Sigmoid colon (tissue), 6 donors: ENCODE measurements at regions not wholly inside any gene's neighbourhood (a gene's known extent, or its start where the extent isn't known, plus 50 kb on each side); places are given as distances from the start of the nearest gene placed in this dataset.
"Not testable (repeated sequence)": the region's sequence is repeated elsewhere in the genome, so short reads cannot be mapped to it uniquely, and the experiment has no call there.

Source experiments
- DNase-seq: peaks from one replicate; pipeline ENCODE4 v3.0.0-alpha.2; 2019
- H3K27ac ChIP-seq, 4 donors: fragments of 200-600 bp; sonication (generic); one replicate each; pipeline ENCODE4 v1.5.1; 2016 to 2019; ENCODE audit warnings: mild to moderate bottlenecking in 1 of 4
- H3K27me3 ChIP-seq, 3 donors: fragments of 200-600 bp; sonication (generic); one replicate each; pipeline ENCODE4 v1.5.1; 2019; ENCODE audit warnings: mild to moderate bottlenecking in 1 of 3
- H3K36me3 ChIP-seq, 4 donors: fragments of 200-600 bp; sonication (generic); one replicate each; pipeline ENCODE4 v1.5.1; 2016 to 2019
- H3K4me1 ChIP-seq, 4 donors: fragments of 200-600 bp; sonication (generic); one replicate each; pipeline ENCODE4 v1.5.1; 2017 to 2019
- H3K4me3 ChIP-seq, 4 donors: fragments of 200-600 bp; sonication (generic); one replicate each; pipeline ENCODE4 v1.5.1; 2017 to 2019; ENCODE audit warnings: mild to moderate bottlenecking in 2 of 4, moderate library complexity in 1 of 4
- H3K9me3 ChIP-seq, 4 donors: fragments of 200-600 bp in 3 of 4; sonication (generic) in 3 of 4; one replicate each; pipeline versions ENCODE4 v1.5.1 to v1.6.1; 2013 to 2019
- CTCF ChIP-seq, 4 experiments: fragments of 450-650 bp in 3 of 4; fragments of 200-600 bp in 1 of 4; IDR thresholded peaks; one replicate each; pipeline ENCODE4 v1.5.1; 2016 to 2019; ENCODE audit warnings: antibody characterized with exemption in 4 of 4, mild to moderate bottlenecking in 3 of 4, moderate library complexity in 2 of 4
- EP300 ChIP-seq, 4 donors: sonication (generic); formaldehyde crosslinking; IDR thresholded peaks; one replicate each; pipeline ENCODE4 v1.6.1; 2017; ENCODE audit warnings: antibody characterized with exemption in 4 of 4
- POLR2A ChIP-seq, 2 donors: fragments of 450-650 bp; IDR thresholded peaks; one replicate each; pipeline ENCODE4 v1.6.1; 2016; ENCODE audit warnings: antibody characterized with exemption in 2 of 2, mild to moderate bottlenecking in 2 of 2, moderate library complexity in 2 of 2
- POLR2AphosphoS5 ChIP-seq, 4 donors: sonication (generic); formaldehyde crosslinking; IDR thresholded peaks; one replicate each; pipeline ENCODE4 v1.6.1; 2017; ENCODE audit warnings: antibody characterized with exemption in 4 of 4
- WGBS, 2 donors: extraction: QIAGEN DNeasy Blood & Tissue Kit; methylation state at CpG; one replicate each; pipeline ENCODE4 v1.1.7; 2013; 5-methylcytosine and 5-hydroxymethylcytosine counted together
- intact Hi-C: fragments of 100-400 bp; cut with DNase I; formaldehyde crosslinking; loops from one replicate; pipeline ENCODE4 v1.15.1; 2023
- donor health status: healthy with polysubstance abuse.
- donor health status: healthy.

DNA sequence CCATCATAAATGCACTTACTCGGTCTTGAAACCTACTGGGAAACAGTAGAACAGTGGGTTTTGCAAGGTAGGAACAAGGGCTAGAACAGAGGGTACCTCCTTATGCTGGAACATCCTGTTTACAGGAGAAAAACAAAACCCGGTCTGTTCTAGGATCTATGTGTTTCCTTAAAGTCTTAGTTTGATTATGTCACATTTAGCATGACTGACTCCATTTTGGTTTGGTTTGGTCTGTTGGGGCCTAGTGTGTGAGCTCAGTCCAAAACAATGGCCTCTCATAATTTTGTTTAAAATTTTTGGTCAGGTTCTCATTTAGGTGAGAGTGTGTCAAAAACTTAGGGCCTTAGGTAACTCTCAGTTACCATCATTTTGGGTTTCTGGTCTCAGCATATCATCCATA, 96.3 kb upstream of the TRIM24 start:
- whole genome bisulfite sequencing, 2 donors = 89 to 92% methylated on average over 2 of the region's 2 CpGs
- Histone ChIP-seq H3K27ac (no peak overlapping the region), H3K27me3 (no peaks in the 10 kb centered on the region), H3K9me3 (peaks cover 0 to 7% (median under 1%) of the 10 kb centered on the region in 4 donors), H3K4me3 (no peak overlapping the region), H3K4me1 (no peaks in the 10 kb centered on the region), H3K36me3 (no peaks in the 10 kb centered on the region)
- intact Hi-C loops = no loop called here
- no peak for TF ChIP-seq POLR2AphosphoS5 (IDR thresholded peaks at IDR 0.05)
- TF ChIP-seq EP300 (IDR thresholded peaks at IDR 0.05) = no peak
- no peak for TF ChIP-seq POLR2A (IDR thresholded peaks at IDR 0.05)
- no peak for TF ChIP-seq CTCF (IDR thresholded peaks at IDR 0.05)
- DNase-seq = no peak

DNA sequence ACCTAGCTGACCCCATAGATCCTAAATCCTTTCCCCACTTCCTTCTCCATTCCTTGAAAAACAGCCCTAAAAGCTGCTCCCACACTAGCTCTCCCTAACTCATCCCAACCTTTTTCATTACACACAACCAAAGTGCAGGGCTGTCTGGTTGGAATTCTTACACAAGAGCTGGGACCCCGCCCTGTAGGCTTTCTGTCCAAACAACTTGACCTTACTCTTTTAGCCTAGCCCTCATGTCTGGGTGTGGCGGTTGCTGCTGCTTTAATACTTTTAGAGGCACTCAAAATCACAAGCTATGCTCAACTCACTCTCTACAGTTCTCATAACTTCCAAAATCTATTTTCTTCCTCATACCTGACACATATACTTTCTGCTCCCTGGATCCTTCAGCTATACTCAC, 93.9 kb upstream of the TRIM24 start:
- DNase-seq, H3K27me3 ChIP-seq, H3K4me3 ChIP-seq, intact Hi-C loops, H3K36me3 ChIP-seq, H3K27ac ChIP-seq, H3K4me1 ChIP-seq: not testable (repeated sequence)
- H3K9me3 ChIP-seq = peaks cover 0 to 17% (median 12%) of the 10 kb centered on the region in 4 donors
- WGBS, 2 donors = 88 to 92% methylated on average over 2 of the region's 2 CpGs

DNA sequence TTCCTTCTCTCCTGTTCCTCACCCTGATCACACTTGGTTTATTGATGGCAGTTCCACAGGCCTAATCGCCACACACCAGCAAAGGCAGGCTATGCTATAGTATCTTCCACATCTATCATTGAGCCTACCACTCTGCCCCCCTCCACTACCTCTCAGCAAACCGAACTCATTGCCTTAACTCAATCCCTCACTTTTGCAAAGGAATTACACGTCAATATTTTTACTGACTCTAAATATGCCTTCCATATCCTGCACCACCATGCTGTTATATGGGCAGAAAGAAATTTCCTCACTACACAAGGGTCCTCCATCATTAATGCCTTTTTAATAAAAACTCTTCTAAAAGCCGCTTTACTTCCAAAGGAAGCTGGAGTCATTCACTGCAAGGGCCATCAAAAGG, 93.4 kb upstream of the TRIM24 start:
- H3K4me3 ChIP-seq, DNase-seq, intact Hi-C loops, H3K36me3 ChIP-seq, H3K27me3 ChIP-seq, H3K27ac ChIP-seq, H3K4me1 ChIP-seq: not testable (repeated sequence)
- 93% methylated on average over 4 of the region's 4 CpGs for WGBS, 2 donors
- peaks cover 0 to 17% (median 12%) of the 10 kb centered on the region in 4 donors for H3K9me3 ChIP-seq

GRCh38 chr7:138369797-138370196, 90.3 kb upstream of the TRIM24 start:
- Histone ChIP-seq H3K36me3 (no peaks in the 10 kb centered on the region), H3K27ac (no peak overlapping the region), H3K27me3 (no peaks in the 10 kb centered on the region), H3K4me1 (no peaks in the 10 kb centered on the region), H3K4me3 (no peak overlapping the region), H3K9me3 (peaks cover 0 to 17% (median 12%) of the 10 kb centered on the region in 4 donors)
- intact Hi-C loops = no loop called here
- WGBS, 2 donors = 88 to 93% methylated on average over 1 of the region's 1 CpG
- TF ChIP-seq POLR2A (IDR thresholded peaks at IDR 0.05) (no peak), EP300 (IDR thresholded peaks at IDR 0.05) (no peak), POLR2AphosphoS5 (IDR thresholded peaks at IDR 0.05) (no peak), CTCF (IDR thresholded peaks at IDR 0.05) (no peak)
- DNase-seq = no peak

GRCh38 chr7:138370956-138371355, 89.1 kb upstream of the TRIM24 start:
- 93 to 94% methylated on average over 2 of the region's 2 CpGs for WGBS, 2 donors
- TF ChIP-seq CTCF (IDR thresholded peaks at IDR 0.05) (no peak), POLR2AphosphoS5 (IDR thresholded peaks at IDR 0.05) (no peak), POLR2A (IDR thresholded peaks at IDR 0.05) (no peak), EP300 (IDR thresholded peaks at IDR 0.05) (no peak)
- Histone ChIP-seq H3K4me3 (no peak overlapping the region), H3K4me1 (no peaks in the 10 kb centered on the region), H3K9me3 (peaks cover 0 to 17% (median 12%) of the 10 kb centered on the region in 4 donors), H3K27ac (no peak overlapping the region), H3K36me3 (no peaks in the 10 kb centered on the region), H3K27me3 (no peaks in the 10 kb centered on the region)
- intact Hi-C loops = no loop called here
- DNase-seq = no peak

DNA sequence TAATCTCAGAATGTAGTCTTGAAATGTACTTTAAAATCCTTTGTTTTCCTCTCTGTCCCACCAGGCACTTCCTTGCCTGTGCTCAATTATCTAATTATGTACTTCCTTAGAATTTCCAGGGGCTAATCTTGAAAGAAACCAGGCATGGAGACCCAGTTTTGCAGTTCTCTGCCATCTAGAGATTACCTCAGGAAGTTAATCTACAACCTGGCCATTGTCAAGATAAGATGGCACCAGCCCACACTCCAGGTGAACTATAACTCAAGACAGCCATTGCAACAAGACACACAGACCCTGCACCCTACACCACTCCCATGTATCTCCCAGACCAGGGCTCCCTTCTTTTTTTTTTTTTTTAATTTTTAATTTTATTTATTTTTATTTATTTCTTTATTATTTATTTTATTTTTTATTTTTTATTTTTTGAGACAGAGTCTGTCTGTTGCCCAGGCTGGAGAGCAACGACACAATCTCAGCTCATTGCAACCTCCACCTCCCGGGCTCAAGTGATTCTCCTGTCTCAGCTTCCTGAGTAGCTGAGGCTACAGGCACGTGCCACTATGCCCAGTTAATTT, 85.9 kb upstream of the TRIM24 start:
- no peaks in the 10 kb centered on the region for H3K27me3 ChIP-seq
- no peak overlapping the region for H3K27ac ChIP-seq
- intact Hi-C loops = no loop called here
- peaks cover 0 to 13% (median 7%) of the 10 kb centered on the region in 4 donors for H3K9me3 ChIP-seq
- TF ChIP-seq CTCF (IDR thresholded peaks at IDR 0.05) = no peak
- TF ChIP-seq POLR2A (IDR thresholded peaks at IDR 0.05) = no peak
- no peak for TF ChIP-seq EP300 (IDR thresholded peaks at IDR 0.05)
- TF ChIP-seq POLR2AphosphoS5 (IDR thresholded peaks at IDR 0.05) = no peak
- WGBS, 2 donors = 90 to 95% methylated on average over 3 of the region's 3 CpGs
- H3K4me3 ChIP-seq = no peak overlapping the region
- H3K4me1 ChIP-seq = no peaks in the 10 kb centered on the region
- DNase-seq = no peak
- H3K36me3 ChIP-seq = no peaks in the 10 kb centered on the region
